Germinal center (tissue), 1 donor: ENCODE measurements at regions not wholly inside any gene's neighbourhood (a gene's known extent, or its start where the extent isn't known, plus 50 kb on each side); places are given as distances from the start of the nearest gene placed in this dataset.

ENCODE experiments used
- DNase-seq: peaks from one replicate; pipeline ENCODE4 v3.0.0; 2012; ENCODE audit warnings: mixed read lengths, low spot score

DNA sequence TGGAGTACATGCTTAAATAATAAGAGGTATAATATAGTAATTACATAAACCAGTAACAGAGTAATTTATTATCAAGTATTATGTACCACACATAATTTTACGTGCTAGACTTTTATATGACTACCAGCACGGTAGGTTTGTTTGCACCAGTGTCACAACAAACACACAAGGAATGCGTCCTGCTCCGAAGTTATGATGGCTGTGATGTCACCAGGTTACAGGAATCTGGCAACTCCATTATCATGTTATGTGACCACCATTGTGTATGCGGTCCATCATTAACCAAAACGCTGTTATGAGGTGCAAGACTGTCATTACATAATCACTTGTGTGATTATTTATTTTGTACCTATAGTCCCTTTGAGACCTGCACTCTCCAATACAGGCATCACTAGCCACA is 235.2 kb upstream of the PMEPA1 start:
- no peak for DNase-seq

DNA sequence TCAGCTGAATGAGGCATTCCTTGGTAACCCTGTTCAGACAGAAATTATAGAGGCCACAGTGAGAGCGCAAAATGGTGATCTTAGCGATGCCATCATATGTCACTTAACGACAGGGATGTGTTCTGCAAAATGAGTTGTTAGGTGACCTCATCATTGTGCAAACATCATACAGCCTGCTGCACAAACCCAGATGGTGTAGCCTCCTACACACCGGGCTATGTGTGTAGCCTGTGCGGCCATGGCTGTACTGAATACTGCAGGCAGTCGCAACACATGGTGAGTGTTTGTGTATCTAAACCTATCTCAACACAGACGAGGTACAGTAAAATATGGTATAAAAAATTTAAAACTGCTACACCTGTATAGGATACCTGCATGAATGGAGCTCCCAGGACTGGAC is 234.1 kb upstream of the PMEPA1 start:
- no peak for DNase-seq

DNA sequence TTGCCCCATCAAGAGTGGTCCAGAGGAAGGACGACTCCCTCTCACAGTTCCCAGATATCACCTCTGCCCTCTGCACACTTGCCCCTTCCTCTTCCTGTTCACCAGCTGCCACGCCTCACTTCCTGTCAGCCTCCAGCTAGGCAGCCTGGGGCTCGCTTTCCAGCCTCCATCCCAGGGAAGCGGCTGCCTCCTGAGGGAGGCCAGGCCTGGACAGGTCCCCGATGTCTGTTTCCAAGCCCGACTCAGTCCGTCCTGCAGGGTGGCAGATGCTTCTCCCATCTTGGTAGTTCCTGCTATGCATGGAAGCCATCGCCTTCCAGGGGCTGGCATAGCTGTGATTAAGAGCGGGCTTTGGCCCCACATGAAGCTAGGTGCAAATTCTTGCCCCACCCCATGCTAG is 233.5 kb upstream of the PMEPA1 start:
- DNase-seq = no peak

DNA sequence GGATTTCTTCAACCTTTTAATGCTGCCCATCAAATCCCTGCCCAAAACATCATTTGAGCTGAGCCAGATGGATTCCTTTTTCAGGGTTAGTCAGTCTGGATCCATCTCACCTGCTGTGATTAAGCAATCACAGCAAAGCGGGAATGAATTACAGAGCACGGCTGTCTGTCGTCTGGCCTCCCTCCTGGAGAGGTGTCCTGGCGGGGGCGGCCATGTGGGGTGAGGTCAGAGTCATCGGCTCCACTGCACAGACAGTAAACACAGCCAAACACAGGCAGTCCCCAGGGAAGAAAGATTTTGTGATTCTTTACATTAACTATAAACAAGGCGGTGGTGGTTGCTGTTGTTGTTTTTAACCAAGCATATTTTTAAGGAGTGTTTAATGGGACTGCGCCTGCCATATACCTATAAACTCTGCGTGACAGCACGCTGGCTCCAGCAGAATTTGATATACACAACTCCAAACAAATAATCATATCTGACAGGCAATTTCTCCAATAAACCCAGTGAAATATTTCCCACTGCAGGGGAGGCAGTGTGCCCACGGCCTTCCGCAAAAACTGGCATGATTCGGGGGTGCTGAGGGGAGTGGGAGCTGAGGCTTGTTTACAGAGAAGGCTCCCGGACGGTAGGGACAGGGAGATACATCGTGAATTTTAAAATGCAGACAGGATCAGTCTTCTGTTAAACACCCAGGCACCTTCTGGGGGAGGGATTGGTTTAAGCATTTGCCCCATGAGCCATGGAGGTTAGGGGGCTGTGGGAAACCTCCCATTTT is 232.0 kb upstream of the PMEPA1 start:
- no peak for DNase-seq

DNA sequence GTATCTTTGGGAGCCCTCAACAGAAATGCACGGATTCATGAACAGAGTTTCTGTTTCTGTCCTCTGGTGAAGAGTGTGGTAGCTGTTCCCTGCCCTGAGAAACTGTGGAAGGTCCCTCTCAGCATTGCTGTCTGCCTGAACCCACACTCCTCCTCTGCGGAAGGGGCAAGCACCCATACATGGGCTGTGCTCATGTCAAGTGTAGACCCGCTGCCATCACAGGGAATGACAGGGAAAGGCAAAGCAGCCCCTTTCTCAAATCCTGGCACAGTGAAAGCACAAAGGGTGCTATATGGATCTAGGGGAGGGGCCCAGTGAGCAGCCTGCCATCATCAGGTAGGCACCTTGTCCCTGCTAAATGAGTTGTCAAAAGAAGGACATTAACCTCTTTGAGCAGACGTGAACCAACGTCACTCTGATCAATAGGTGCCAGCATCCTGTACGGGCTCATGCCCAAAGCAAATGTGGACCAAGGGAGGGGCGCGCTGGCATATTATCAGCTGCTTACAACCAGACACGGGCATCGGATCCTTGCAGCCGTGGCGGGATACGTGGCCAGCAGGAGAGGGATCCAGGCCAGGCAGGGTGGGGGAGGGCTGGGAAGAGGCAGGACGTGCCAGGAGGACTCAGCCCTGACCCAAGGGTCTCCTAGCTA is 231.2 kb upstream of the PMEPA1 start:
- no peak for DNase-seq

DNA sequence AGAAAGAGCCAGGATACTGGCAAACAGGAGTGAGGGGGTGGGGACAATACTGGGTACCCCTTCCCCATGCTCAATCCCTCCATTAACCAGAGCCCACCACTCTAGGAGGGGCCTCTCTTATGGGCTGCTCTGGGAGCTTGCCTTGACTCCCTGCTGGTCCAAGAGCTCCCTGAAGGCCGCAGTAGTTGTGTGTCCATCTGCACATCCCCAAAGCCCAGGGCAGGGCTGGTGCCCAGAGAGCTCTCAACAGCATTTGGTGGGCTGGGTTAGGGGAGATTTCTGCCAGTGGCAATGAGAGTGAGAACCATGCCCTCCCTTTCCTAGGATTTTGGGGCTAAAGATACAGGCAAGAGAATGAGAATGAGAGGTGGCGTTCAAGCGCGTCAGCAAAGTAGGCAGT is 230.6 kb upstream of the PMEPA1 start:
- DNase-seq = no peak

GRCh38 chr20:57939499-57939898 is 229.7 kb upstream of the PMEPA1 start:
- DNase-seq = no peak

DNA sequence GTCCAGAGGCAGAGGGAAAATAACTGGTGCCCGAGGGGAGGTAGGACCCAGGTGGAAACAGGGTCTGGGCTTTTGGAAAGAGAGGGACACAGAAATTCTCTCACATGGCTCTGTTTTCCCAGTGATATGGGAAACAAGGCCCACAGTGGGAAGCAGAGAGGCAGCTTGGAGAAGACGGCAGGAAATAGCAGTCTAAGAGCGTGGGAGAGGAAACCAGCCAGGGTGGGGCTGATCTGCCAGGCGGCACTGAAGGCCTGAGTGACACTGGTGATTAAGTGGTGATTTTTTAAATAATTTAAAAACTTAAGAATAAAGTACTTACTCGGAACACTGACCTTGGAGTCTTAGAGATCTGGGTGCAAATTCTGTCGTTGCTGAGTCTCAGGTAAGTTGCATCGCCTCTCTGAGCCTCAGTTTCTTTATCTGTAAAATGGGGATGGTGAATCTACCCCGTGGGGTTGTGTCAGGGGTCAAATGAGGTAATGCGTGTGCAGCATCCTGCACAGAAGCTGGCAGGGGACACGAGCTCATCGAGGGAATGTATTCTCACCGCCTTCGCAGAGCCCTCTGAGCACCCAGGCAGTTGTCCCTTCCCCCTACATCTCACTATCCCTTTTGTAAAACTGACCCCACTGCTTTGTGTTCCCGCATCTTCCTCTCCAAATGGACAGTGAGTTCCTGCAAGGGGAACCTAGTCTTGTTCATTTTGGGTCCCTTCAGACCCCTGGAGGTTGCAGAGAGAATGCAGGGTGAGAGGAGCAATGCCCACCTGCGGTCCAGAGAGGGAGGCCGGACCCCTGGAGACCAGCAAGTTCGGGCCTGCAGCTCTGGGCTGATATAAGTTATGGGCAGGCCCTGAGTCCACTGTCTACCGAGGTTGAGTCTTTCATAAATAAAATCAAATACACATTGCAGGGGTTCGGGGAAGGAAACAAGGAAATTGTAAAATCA is 228.6 kb upstream of the PMEPA1 start:
- DNase-seq = no peak

- no peak for DNase-seq
Measured at GRCh38 chr20:57936636-57937385, 227.0 kb upstream of the PMEPA1 start.

- no peak for DNase-seq
Measured at GRCh38 chr20:57934913-57935312, 225.1 kb upstream of the PMEPA1 start.

DNA sequence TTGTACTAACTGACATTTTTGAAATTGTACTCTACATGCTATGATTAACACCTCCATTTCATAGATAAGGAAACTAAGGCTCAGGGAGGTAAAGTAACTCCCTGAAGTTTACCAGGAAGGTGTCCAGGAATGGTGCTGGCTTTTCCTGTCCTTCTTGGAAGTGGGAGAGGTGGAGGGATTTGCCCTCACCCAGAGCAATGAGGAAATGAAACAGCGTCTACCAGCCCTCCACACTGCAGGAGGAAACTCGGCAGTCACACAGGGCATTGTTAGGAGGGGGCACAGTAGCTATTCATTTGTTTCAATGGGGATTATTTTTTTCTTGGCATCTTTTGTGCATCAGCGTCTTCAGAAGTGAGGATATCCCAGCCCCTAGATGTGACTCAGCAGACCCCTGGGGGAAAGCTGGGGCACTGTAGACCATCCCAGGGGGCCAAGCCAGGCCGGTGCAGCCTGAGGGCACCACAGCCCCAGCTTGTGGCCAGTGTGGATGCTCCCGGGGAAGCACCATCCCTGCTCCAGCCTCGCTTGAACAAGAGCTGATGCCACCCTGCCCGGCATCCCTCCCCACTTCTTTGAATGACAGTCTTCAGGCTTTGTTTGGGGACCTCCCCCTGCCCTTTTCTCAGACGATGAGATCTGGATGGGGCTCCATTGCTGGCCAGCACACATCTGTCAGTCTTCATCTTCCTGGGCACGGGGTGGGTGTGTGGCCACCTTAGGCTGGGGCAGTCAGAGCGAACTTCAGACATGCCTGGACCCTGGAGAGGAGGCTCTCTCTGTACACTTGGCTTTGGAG is 224.4 kb upstream of the PMEPA1 start:
- no peak for DNase-seq

GRCh38 chr20:57932227-57932864 is 222.5 kb upstream of the PMEPA1 start:
- no peak for DNase-seq

DNA sequence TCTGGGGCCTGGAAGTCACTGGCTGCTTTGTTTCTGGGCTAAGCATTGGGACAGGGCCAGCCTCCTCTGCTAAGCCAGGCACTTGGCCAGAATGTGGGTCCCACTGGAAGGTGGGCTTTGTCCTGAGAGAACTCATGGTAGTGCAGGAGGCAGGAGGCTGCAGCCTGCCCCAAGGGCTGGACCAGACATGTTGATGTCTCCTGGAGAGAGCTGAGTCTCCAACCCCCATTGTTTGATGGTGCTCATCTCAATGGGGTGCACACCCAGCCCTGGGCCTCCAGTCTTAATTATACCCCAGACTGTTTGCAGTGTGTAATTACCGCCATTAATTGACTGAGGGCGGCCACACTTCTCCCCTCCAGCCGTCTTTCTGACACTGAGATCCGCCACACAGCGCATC is 220.5 kb upstream of the PMEPA1 start:
- DNase-seq = no peak

- DNase-seq = no peak
Measured at GRCh38 chr20:57928181-57928967, 218.6 kb upstream of the PMEPA1 start.

GRCh38 chr20:57927376-57927775 is 217.6 kb upstream of the PMEPA1 start:
- no peak for DNase-seq

DNA sequence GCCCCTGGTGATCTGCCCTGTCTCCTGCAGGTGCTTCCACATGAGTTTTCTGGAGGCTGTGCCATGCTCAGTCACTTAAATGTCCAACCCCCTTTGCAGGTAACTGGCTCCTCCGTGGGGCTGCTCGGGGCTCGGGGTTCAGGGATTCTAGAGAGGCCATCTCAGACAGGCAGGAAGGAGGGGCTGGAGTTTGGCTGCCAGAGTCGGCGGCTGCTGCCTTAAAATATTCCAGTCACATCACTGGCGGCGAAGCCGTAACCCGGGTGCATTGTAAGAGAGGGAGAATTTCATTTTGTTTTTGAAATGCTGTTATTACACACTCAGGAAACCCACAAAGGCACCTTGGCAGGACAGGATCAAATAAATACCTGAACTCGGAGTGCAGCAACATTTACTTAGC is 212.9 kb upstream of the PMEPA1 start:
- no peak for DNase-seq

GRCh38 chr20:57922083-57922482 is 212.3 kb upstream of the PMEPA1 start:
- no peak for DNase-seq

GRCh38 chr20:57921676-57922075 is 211.9 kb upstream of the PMEPA1 start:
- no peak for DNase-seq

GRCh38 chr20:57920971-57921370 is 211.2 kb upstream of the PMEPA1 start:
- no peak for DNase-seq

- DNase-seq = no peak
Measured at GRCh38 chr20:57919049-57919448, 209.2 kb upstream of the PMEPA1 start.
